ENCODE measurements at regions not wholly inside any gene's neighbourhood (a gene's known extent, or its start where the extent isn't known, plus 50 kb on each side); places are given as distances from the start of the nearest gene placed in this dataset.

GRCh38 chr10:106224676-106225075 lies 939.8 kb downstream of the SORCS1 start:
- Histone ChIP-seq H3K27me3 (ENCODE audit: control insufficient read depth, insufficient read depth, low read length, poor library complexity, severe bottlenecking) (no peaks in the 10 kb centered on the region), H3K9me3 (ENCODE audit: control insufficient read depth, low read length) (no peaks in the 10 kb centered on the region), H3K36me3 (ENCODE audit: control insufficient read depth, insufficient read depth, low read length) (no peaks in the 10 kb centered on the region), H3K4me3 (ENCODE audit: insufficient read depth, low read depth, low read length) (no peak overlapping the region), H3K27ac (ENCODE audit: insufficient read depth, low read depth, low read length, poor library complexity, severe bottlenecking) (no peak overlapping the region), H3K4me1 (ENCODE audit: control insufficient read depth, insufficient read depth, low read length) (no peaks in the 10 kb centered on the region)
- 53 to 57% methylated on average over 1 of the region's 1 CpG for WGBS, 2 experiments

- no peak overlapping the region for H3K4me3 ChIP-seq (ENCODE audit: insufficient read depth, low read depth, low read length)
- H3K4me1 ChIP-seq (ENCODE audit: control insufficient read depth, insufficient read depth, low read length) = no peaks in the 10 kb centered on the region
- no peaks in the 10 kb centered on the region for H3K36me3 ChIP-seq (ENCODE audit: control insufficient read depth, insufficient read depth, low read length)
- no peaks in the 10 kb centered on the region for H3K27me3 ChIP-seq (ENCODE audit: control insufficient read depth, insufficient read depth, low read length, poor library complexity, severe bottlenecking)
- 89 to 97% methylated on average over 2 to 3 of the region's 3 CpGs for WGBS, 2 experiments
- no peaks in the 10 kb centered on the region for H3K9me3 ChIP-seq (ENCODE audit: control insufficient read depth, low read length)
- no peak overlapping the region for H3K27ac ChIP-seq (ENCODE audit: insufficient read depth, low read depth, low read length, poor library complexity, severe bottlenecking)
These were observed 946.9 kb downstream of the SORCS1 start for GRCh38 chr10:106217627-106218026.

GRCh38 chr10:106216085-106216484 lies 948.4 kb downstream of the SORCS1 start:
- 73 to 77% methylated on average over 2 of the region's 2 CpGs for WGBS, 2 experiments
- Histone ChIP-seq H3K4me1 (ENCODE audit: control insufficient read depth, insufficient read depth, low read length) (no peaks in the 10 kb centered on the region), H3K27me3 (ENCODE audit: control insufficient read depth, insufficient read depth, low read length, poor library complexity, severe bottlenecking) (no peaks in the 10 kb centered on the region), H3K9me3 (ENCODE audit: control insufficient read depth, low read length) (no peaks in the 10 kb centered on the region), H3K27ac (ENCODE audit: insufficient read depth, low read depth, low read length, poor library complexity, severe bottlenecking) (no peak overlapping the region), H3K36me3 (ENCODE audit: control insufficient read depth, insufficient read depth, low read length) (no peaks in the 10 kb centered on the region), H3K4me3 (ENCODE audit: insufficient read depth, low read depth, low read length) (no peak overlapping the region)

- Histone ChIP-seq H3K4me3 (ENCODE audit: insufficient read depth, low read depth, low read length) (no peak overlapping the region), H3K9me3 (ENCODE audit: control insufficient read depth, low read length) (no peaks in the 10 kb centered on the region), H3K36me3 (ENCODE audit: control insufficient read depth, insufficient read depth, low read length) (no peaks in the 10 kb centered on the region), H3K27ac (ENCODE audit: insufficient read depth, low read depth, low read length, poor library complexity, severe bottlenecking) (no peak overlapping the region), H3K27me3 (ENCODE audit: control insufficient read depth, insufficient read depth, low read length, poor library complexity, severe bottlenecking) (no peaks in the 10 kb centered on the region), H3K4me1 (ENCODE audit: control insufficient read depth, insufficient read depth, low read length) (no peaks in the 10 kb centered on the region)
- 94 to 95% methylated on average over 2 of the region's 2 CpGs for WGBS, 2 experiments
These were observed 950.3 kb downstream of the SORCS1 start for GRCh38 chr10:106214243-106214642.

- Histone ChIP-seq H3K27ac (ENCODE audit: insufficient read depth, low read depth, low read length, poor library complexity, severe bottlenecking) (no peak overlapping the region), H3K4me1 (ENCODE audit: control insufficient read depth, insufficient read depth, low read length) (no peaks in the 10 kb centered on the region), H3K9me3 (ENCODE audit: control insufficient read depth, low read length) (no peaks in the 10 kb centered on the region), H3K4me3 (ENCODE audit: insufficient read depth, low read depth, low read length) (no peak overlapping the region), H3K27me3 (ENCODE audit: control insufficient read depth, insufficient read depth, low read length, poor library complexity, severe bottlenecking) (no peaks in the 10 kb centered on the region), H3K36me3 (ENCODE audit: control insufficient read depth, insufficient read depth, low read length) (no peaks in the 10 kb centered on the region)
- 88% methylated on average over 1 of the region's 1 CpG; no CpG with 5 or more reads in 1 of the 2 experiments for WGBS, 2 experiments
These were observed 951.0 kb downstream of the SORCS1 start for GRCh38 chr10:106213493-106213892.

GRCh38 chr10:106198275-106198674 lies 966.2 kb downstream of the SORCS1 start:
- Histone ChIP-seq H3K9me3 (ENCODE audit: control insufficient read depth, low read length) (no peaks in the 10 kb centered on the region), H3K27me3 (ENCODE audit: control insufficient read depth, insufficient read depth, low read length, poor library complexity, severe bottlenecking) (no peaks in the 10 kb centered on the region), H3K27ac (ENCODE audit: insufficient read depth, low read depth, low read length, poor library complexity, severe bottlenecking) (no peak overlapping the region), H3K36me3 (ENCODE audit: control insufficient read depth, insufficient read depth, low read length) (no peaks in the 10 kb centered on the region), H3K4me1 (ENCODE audit: control insufficient read depth, insufficient read depth, low read length) (no peaks in the 10 kb centered on the region), H3K4me3 (ENCODE audit: insufficient read depth, low read depth, low read length) (no peak overlapping the region)

- Histone ChIP-seq H3K4me1 (ENCODE audit: control insufficient read depth, insufficient read depth, low read length) (no peaks in the 10 kb centered on the region), H3K36me3 (ENCODE audit: control insufficient read depth, insufficient read depth, low read length) (no peaks in the 10 kb centered on the region)
- 54 to 56% methylated on average over 1 to 2 of the region's 2 CpGs for WGBS, 2 experiments
These were observed 975.2 kb downstream of the SORCS1 start for GRCh38 chr10:106189292-106189691.

GRCh38 chr10:106185951-106186350 lies 978.6 kb downstream of the SORCS1 start:
- H3K27me3 ChIP-seq (ENCODE audit: control insufficient read depth, insufficient read depth, low read length, poor library complexity, severe bottlenecking) = no peaks in the 10 kb centered on the region
- H3K36me3 ChIP-seq (ENCODE audit: control insufficient read depth, insufficient read depth, low read length) = no peaks in the 10 kb centered on the region
- no peak overlapping the region for H3K27ac ChIP-seq (ENCODE audit: insufficient read depth, low read depth, low read length, poor library complexity, severe bottlenecking)
- WGBS, 2 experiments = 90 to 93% methylated on average over 1 of the region's 2 CpGs
- H3K4me1 ChIP-seq (ENCODE audit: control insufficient read depth, insufficient read depth, low read length) = no peaks in the 10 kb centered on the region
- no peak overlapping the region for H3K4me3 ChIP-seq (ENCODE audit: insufficient read depth, low read depth, low read length)
- no peaks in the 10 kb centered on the region for H3K9me3 ChIP-seq (ENCODE audit: control insufficient read depth, low read length)

More at GRCh38 chr10:106189292-106189691, 975.2 kb downstream of the SORCS1 start:
- H3K9me3 ChIP-seq (ENCODE audit: control insufficient read depth, low read length) = no peaks in the 10 kb centered on the region
- H3K27me3 ChIP-seq (ENCODE audit: control insufficient read depth, insufficient read depth, low read length, poor library complexity, severe bottlenecking) = no peaks in the 10 kb centered on the region
- H3K27ac ChIP-seq (ENCODE audit: insufficient read depth, low read depth, low read length, poor library complexity, severe bottlenecking) = no peak overlapping the region
- H3K4me3 ChIP-seq (ENCODE audit: insufficient read depth, low read depth, low read length) = no peak overlapping the region

- 96 to 97% methylated on average over 5 of the region's 5 CpGs for WGBS, 2 experiments
- Histone ChIP-seq H3K9me3 (ENCODE audit: control insufficient read depth, low read length) (no peaks in the 10 kb centered on the region), H3K4me3 (ENCODE audit: insufficient read depth, low read depth, low read length) (no peak overlapping the region), H3K27ac (ENCODE audit: insufficient read depth, low read depth, low read length, poor library complexity, severe bottlenecking) (no peak overlapping the region), H3K36me3 (ENCODE audit: control insufficient read depth, insufficient read depth, low read length) (no peaks in the 10 kb centered on the region), H3K4me1 (ENCODE audit: control insufficient read depth, insufficient read depth, low read length) (no peaks in the 10 kb centered on the region), H3K27me3 (ENCODE audit: control insufficient read depth, insufficient read depth, low read length, poor library complexity, severe bottlenecking) (no peaks in the 10 kb centered on the region)
These were observed 981.5 kb downstream of the SORCS1 start for GRCh38 chr10:106183041-106183440.

GRCh38 chr10:106182542-106182941 lies 982.0 kb downstream of the SORCS1 start:
- Histone ChIP-seq H3K27me3 (ENCODE audit: control insufficient read depth, insufficient read depth, low read length, poor library complexity, severe bottlenecking) (no peaks in the 10 kb centered on the region), H3K4me3 (ENCODE audit: insufficient read depth, low read depth, low read length) (no peak overlapping the region), H3K27ac (ENCODE audit: insufficient read depth, low read depth, low read length, poor library complexity, severe bottlenecking) (no peak overlapping the region), H3K36me3 (ENCODE audit: control insufficient read depth, insufficient read depth, low read length) (no peaks in the 10 kb centered on the region), H3K4me1 (ENCODE audit: control insufficient read depth, insufficient read depth, low read length) (no peaks in the 10 kb centered on the region), H3K9me3 (ENCODE audit: control insufficient read depth, low read length) (no peaks in the 10 kb centered on the region)

- Histone ChIP-seq H3K27me3 (ENCODE audit: control insufficient read depth, insufficient read depth, low read length, poor library complexity, severe bottlenecking) (no peaks in the 10 kb centered on the region), H3K4me1 (ENCODE audit: control insufficient read depth, insufficient read depth, low read length) (no peaks in the 10 kb centered on the region), H3K27ac (ENCODE audit: insufficient read depth, low read depth, low read length, poor library complexity, severe bottlenecking) (no peak overlapping the region), H3K36me3 (ENCODE audit: control insufficient read depth, insufficient read depth, low read length) (no peaks in the 10 kb centered on the region), H3K9me3 (ENCODE audit: control insufficient read depth, low read length) (no peaks in the 10 kb centered on the region), H3K4me3 (ENCODE audit: insufficient read depth, low read depth, low read length) (no peak overlapping the region)
- 79 to 91% methylated on average over 3 of the region's 3 CpGs for WGBS, 2 experiments
These were observed 983.0 kb downstream of the SORCS1 start for GRCh38 chr10:106181501-106181900.

Measured in ectodermal cell (in vitro differentiated cells).